Retinal pigment epithelial cell (primary cell): ENCODE measurements at regions not wholly inside any gene's neighbourhood (a gene's known extent, or its start where the extent isn't known, plus 50 kb on each side); places are given as distances from the start of the nearest gene placed in this dataset.

Experiments
- DNase-seq: peaks from one replicate; pipeline ENCODE4 v3.0.0-alpha.2; 2010; ENCODE audit warnings: low read depth
- H3K4me3 ChIP-seq: 2 replicates; pipeline ENCODE4 v1.5.1; 2011; ENCODE audit warnings: mild to moderate bottlenecking, low read length, control low read depth, moderate library complexity
- CTCF ChIP-seq: conservative IDR thresholded peaks from 2 replicates; pipeline ENCODE4 v1.5.1; 2011; ENCODE audit warnings: low read depth, low read length, control low read depth, inconsistent platforms

GRCh38 chr5:33153372-33153771, 287.4 kb upstream of the TARS1 start:
- H3K4me3 ChIP-seq: no peak overlapping the region
- DNase-seq: peak; percentile 35
- TF ChIP-seq CTCF: no peak

- H3K4me3 ChIP-seq: no peak overlapping the region
- DNase-seq: no peak
- no peak for TF ChIP-seq CTCF
Measured at GRCh38 chr5:33153831-33154230, 286.9 kb upstream of the TARS1 start.

GRCh38 chr5:33160871-33161270, 279.9 kb upstream of the TARS1 start:
- no peak for DNase-seq
- H3K4me3 ChIP-seq: no peak overlapping the region
- TF ChIP-seq CTCF: no peak

- no peak for DNase-seq
- H3K4me3 ChIP-seq: no peak overlapping the region
- TF ChIP-seq CTCF: no peak
Measured at GRCh38 chr5:33161421-33161820, 279.3 kb upstream of the TARS1 start.

GRCh38 chr5:33162057-33162456, 278.7 kb upstream of the TARS1 start:
- no peak overlapping the region for H3K4me3 ChIP-seq
- TF ChIP-seq CTCF: no peak
- DNase-seq: no peak

- H3K4me3 ChIP-seq: no peak overlapping the region
- DNase-seq: no peak
- no peak for TF ChIP-seq CTCF
Measured at GRCh38 chr5:33166522-33166921, 274.2 kb upstream of the TARS1 start.

GRCh38 chr5:33166948-33167347, 273.8 kb upstream of the TARS1 start:
- no peak for TF ChIP-seq CTCF
- no peak overlapping the region for H3K4me3 ChIP-seq
- no peak for DNase-seq
